GM12878 (cell line): ENCODE measurements at regions not wholly inside any gene's neighbourhood (a gene's known extent, or its start where the extent isn't known, plus 50 kb on each side); places are given as distances from the start of the nearest gene placed in this dataset.
"Not testable (repeated sequence)": the region's sequence is repeated elsewhere in the genome, so short reads cannot be mapped to it uniquely, and the experiment has no call there.

Experiments used
- ATAC-seq: fragments of 200-7000 bp; cut with Tn5 transposase; 3 replicates; pipeline ENCODE4 v1.9.1; 2020; ENCODE audit warnings: mild to moderate bottlenecking, moderate library complexity
- BruUV-seq: library from RNA; stranded (reverse); fragments of 400-500 nt; replicated peaks from 2 replicates; lab custom pipeline; 2021; lab: Mats Ljungman, UMichigan
- CTCF ChIA-PET: fragments of 300-600 bp; sonication (Branson Sonifier 250); formaldehyde crosslinking; extraction: SDS; loops from one replicate; lab custom pipeline; 2021; ENCODE audit warnings: inconsistent platforms; lab: Yijun Ruan, JAX
- POLR2A ChIA-PET: fragments of 350-600 bp; formaldehyde crosslinking; extraction: SDS; loops from one replicate; lab custom pipeline; 2021; ENCODE audit warnings: inconsistent platforms; lab: Charles Lee
- RAD21 ChIA-PET: fragments of 300-600 bp; sonication (Branson Sonifier 250); formaldehyde crosslinking; loops from one replicate; lab custom pipeline; 2023; ENCODE audit warnings: antibody characterized with exemption; ENCODE audit not compliant: unreplicated experiment; lab: Charles Lee
- SMC1A ChIA-PET: fragments of 300-600 bp; sonication (Branson Sonifier 250); formaldehyde crosslinking; loops from one replicate; lab custom pipeline; 2023; ENCODE audit not compliant: unreplicated experiment, uncharacterized antibody; lab: Charles Lee
- DNase-seq: peaks from one replicate; pipeline ENCODE4 v3.0.0-alpha.2; 2011; ENCODE audit warnings: low read depth, low spot score
- FAIRE-seq: peaks from 3 replicates; lab custom pipeline; 2011; peaks lifted over from hg19 to GRCh38; lab: Jason Lieb, UNC
- H2AFZ ChIP-seq: 2 replicates; pipeline ENCODE4 v1.6.0; 2011; ENCODE audit warnings: low read depth, low read length, control low read depth; ENCODE audit not compliant: control insufficient read depth
- H3K27ac ChIP-seq: 2 replicates; pipeline ENCODE4 v1.5.1; 2011; ENCODE audit warnings: control low read depth; ENCODE audit not compliant: control insufficient read depth, insufficient read depth
- H3K27me3 ChIP-seq, 2 experiments: replicated peaks in 1 of 2; 2 replicates each; pipeline versions ENCODE4 v1.6.0 to v1.6.1; 2011; ENCODE audit warnings: low read length in 1 of 2; ENCODE audit not compliant: control insufficient read depth in 2 of 2, insufficient read depth in 2 of 2
- H3K36me3 ChIP-seq, 2 experiments: 2 replicates each; pipeline ENCODE4 v1.5.1; 2011; ENCODE audit warnings: low read length in 1 of 2; ENCODE audit not compliant: control insufficient read depth in 2 of 2, insufficient read depth in 2 of 2
- H3K4me1 ChIP-seq: 2 replicates; pipeline ENCODE4 v1.6.1; 2011; ENCODE audit warnings: mild to moderate bottlenecking, low read length, moderate library complexity, mixed read lengths; ENCODE audit not compliant: control insufficient read depth, insufficient read depth
- H3K4me2 ChIP-seq: 2 replicates; pipeline ENCODE4 v1.6.0; 2011; ENCODE audit warnings: control low read depth; ENCODE audit not compliant: control insufficient read depth, insufficient read depth
- H3K4me3 ChIP-seq: fragments of 200-600 bp; sonication (generic); 2 replicates; pipeline ENCODE4 v1.5.1; 2016
- H3K79me2 ChIP-seq: 2 replicates; pipeline ENCODE4 v1.6.0; 2011; ENCODE audit warnings: low read length; ENCODE audit not compliant: control insufficient read depth, insufficient read depth
- H3K9ac ChIP-seq: 2 replicates; pipeline ENCODE4 v1.8.0; 2011; ENCODE audit warnings: low read length, control low read depth, mixed read lengths; ENCODE audit not compliant: control insufficient read depth, insufficient read depth
- H3K9me3 ChIP-seq: replicated peaks from 3 replicates; pipeline ENCODE4 v1.5.1; 2011; ENCODE audit warnings: mild to moderate bottlenecking, low read length; ENCODE audit not compliant: control insufficient read depth, insufficient read depth
- H4K20me1 ChIP-seq: 2 replicates; pipeline ENCODE4 v1.6.0; 2011; ENCODE audit not compliant: control insufficient read depth, insufficient read depth
- WGBS: methylation state at CpG from one replicate; pipeline ENCODE4 v1.1.6; 2016; ENCODE audit warnings: low lambda C conversion rate; ENCODE audit not compliant: insufficient replicate concordance, insufficient coverage; ENCODE audit errors: missing lambda C conversion rate; 5-methylcytosine and 5-hydroxymethylcytosine counted together
- in situ Hi-C: fragments of 300-500 bp; cut with MboI; formaldehyde crosslinking; loops from 9 replicates; pipeline ENCODE4 v1.14.3; 2018; ENCODE audit warnings: mixed read lengths
- intact Hi-C: fragments of 100-400 bp; cut with micrococcal nuclease; formaldehyde crosslinking; loops from one replicate; pipeline ENCODE4 v1.14.2; 2022; ENCODE audit not compliant: unreplicated experiment

GRCh38 chr2:111348316-111348715 lies 227.6 kb downstream of the BCL2L11 start:
- H3K27ac ChIP-seq, H3K9me3 ChIP-seq, H3K4me1 ChIP-seq, SMC1A ChIA-PET, H4K20me1 ChIP-seq, RAD21 ChIA-PET, H3K9ac ChIP-seq, H2AFZ ChIP-seq, H3K79me2 ChIP-seq, in situ Hi-C loops, DNase-seq, FAIRE-seq, intact Hi-C loops, H3K4me3 ChIP-seq, CTCF ChIA-PET, H3K36me3 ChIP-seq, POLR2A ChIA-PET, H3K27me3 ChIP-seq, ATAC-seq, BruUV-seq, H3K4me2 ChIP-seq: not testable (repeated sequence)
- no CpG with 5 or more reads among the region's 7 CpGs for WGBS

- BruUV-seq, RAD21 ChIA-PET: not testable (repeated sequence)
These were observed 234.5 kb downstream of the BCL2L11 start for GRCh38 chr2:111355022-111355817.

GRCh38 chr2:111355823-111356511 lies 235.3 kb downstream of the BCL2L11 start:
- CTCF ChIA-PET, H3K27me3 ChIP-seq, H3K36me3 ChIP-seq, in situ Hi-C loops, H3K79me2 ChIP-seq, H4K20me1 ChIP-seq, RAD21 ChIA-PET, H3K4me1 ChIP-seq, BruUV-seq, H3K27ac ChIP-seq, H2AFZ ChIP-seq, H3K4me2 ChIP-seq, ATAC-seq, H3K9me3 ChIP-seq, SMC1A ChIA-PET, POLR2A ChIA-PET, H3K9ac ChIP-seq, FAIRE-seq, intact Hi-C loops, DNase-seq, H3K4me3 ChIP-seq: not testable (repeated sequence)
- 76% methylated on average over 8 of the region's 11 CpGs for WGBS

More at GRCh38 chr2:111355022-111355817, 234.5 kb downstream of the BCL2L11 start:
- H3K4me2 ChIP-seq, H2AFZ ChIP-seq, SMC1A ChIA-PET, POLR2A ChIA-PET, intact Hi-C loops, FAIRE-seq, H3K36me3 ChIP-seq, H3K27ac ChIP-seq, DNase-seq, H3K79me2 ChIP-seq, H4K20me1 ChIP-seq, H3K4me1 ChIP-seq, H3K9me3 ChIP-seq, H3K4me3 ChIP-seq, CTCF ChIA-PET, H3K9ac ChIP-seq, in situ Hi-C loops, H3K27me3 ChIP-seq, ATAC-seq: not testable (repeated sequence)
- WGBS, result 58% methylated on average over 8 of the region's 13 CpGs

GRCh38 chr2:111356512-111357031 lies 235.9 kb downstream of the BCL2L11 start:
- H4K20me1 ChIP-seq, SMC1A ChIA-PET, RAD21 ChIA-PET, in situ Hi-C loops, H3K36me3 ChIP-seq, BruUV-seq, POLR2A ChIA-PET, H3K4me2 ChIP-seq, H3K9me3 ChIP-seq, H2AFZ ChIP-seq, CTCF ChIA-PET, intact Hi-C loops, H3K27ac ChIP-seq, FAIRE-seq, ATAC-seq, H3K79me2 ChIP-seq, H3K9ac ChIP-seq, H3K27me3 ChIP-seq, H3K4me1 ChIP-seq, H3K4me3 ChIP-seq, DNase-seq: not testable (repeated sequence)
- 59% methylated on average over 3 of the region's 6 CpGs for WGBS
